DND-41 (cell line): ENCODE measurements at regions not wholly inside any gene's neighbourhood (a gene's known extent, or its start where the extent isn't known, plus 50 kb on each side); places are given as distances from the start of the nearest gene placed in this dataset.

Experiments used
- CTCF ChIP-seq: IDR thresholded peaks from 2 replicates; pipeline ENCODE4 v1.5.1; 2012; ENCODE audit warnings: borderline replicate concordance, low read length, moderate library complexity, mild to moderate bottlenecking; ENCODE audit not compliant: poor library complexity, severe bottlenecking; ENCODE audit errors: extremely low read depth
- EZH2 ChIP-seq: IDR thresholded peaks from 3 replicates; pipeline ENCODE4 v1.6.1; 2012; ENCODE audit warnings: borderline replicate concordance, low read depth, mild to moderate bottlenecking, moderate library complexity, low read length, inconsistent platforms; ENCODE audit not compliant: severe bottlenecking

GRCh38 chr6:9623985-9624384 lies 790.9 kb downstream of the TFAP2A start:
- TF ChIP-seq CTCF, result no peak
- no peak for TF ChIP-seq EZH2
